PC-9 (cell line): ENCODE measurements at regions not wholly inside any gene's neighbourhood (a gene's known extent, or its start where the extent isn't known, plus 50 kb on each side); places are given as distances from the start of the nearest gene placed in this dataset.

Experiments used
- BruUV-seq: library from RNA; stranded (reverse); fragments of 400-500 nt; replicated peaks from 2 replicates; lab custom pipeline; 2021; lab: Mats Ljungman, UMichigan
- CTCF ChIA-PET: fragments of 300-600 bp; sonication (Branson Sonifier 250); formaldehyde crosslinking; loops from one replicate; lab custom pipeline; 2022; ENCODE audit warnings: antibody characterized with exemption; lab: Charles Lee
- POLR2A ChIA-PET: fragments of 300-600 bp; sonication (Branson Sonifier 250); formaldehyde crosslinking; loops from one replicate; lab custom pipeline; 2022; ENCODE audit warnings: antibody characterized with exemption; ENCODE audit not compliant: unreplicated experiment; lab: Charles Lee
- DNase-seq, 2 experiments: peaks; one replicate each; pipeline versions ENCODE4 v3.0.0 to v3.0.0-alpha.2; 2015 to 2022; ENCODE audit warnings: mixed read lengths in 1 of 2
- H2AFZ ChIP-seq: fragments of 200-600 bp; sonication (generic); 2 replicates; pipeline ENCODE4 v1.8.1; 2017; ENCODE audit warnings: antibody characterized with exemption
- H3F3A ChIP-seq: fragments of 200-600 bp; sonication (generic); 2 replicates; pipeline ENCODE4 v1.8.1; 2017; ENCODE audit warnings: antibody characterized with exemption, mild to moderate bottlenecking, low read depth; ENCODE audit not compliant: insufficient read depth
- H3K27ac ChIP-seq: fragments of 200-600 bp; sonication (generic); 2 replicates; pipeline ENCODE4 v1.6.1; 2016; ENCODE audit warnings: mixed run types
- H3K27me3 ChIP-seq: fragments of 200-600 bp; sonication (generic); 2 replicates; pipeline ENCODE4 v1.6.1; 2016; ENCODE audit warnings: low read depth, mixed run types; ENCODE audit not compliant: insufficient read depth
- H3K36me3 ChIP-seq: fragments of 200-600 bp; sonication (generic); 2 replicates; pipeline ENCODE4 v1.6.1; 2016; ENCODE audit warnings: low read depth, mixed run types
- H3K4me1 ChIP-seq: fragments of 200-600 bp; sonication (generic); replicated peaks from 2 replicates; pipeline ENCODE4 v1.6.1; 2016; ENCODE audit warnings: mixed run types; ENCODE audit not compliant: insufficient read depth
- H3K4me2 ChIP-seq: fragments of 200-600 bp; sonication (generic); 2 replicates; pipeline ENCODE4 v1.6.1; 2017; ENCODE audit warnings: mixed run types
- H3K4me3 ChIP-seq: fragments of 200-600 bp; sonication (generic); 2 replicates; pipeline ENCODE4 v1.6.1; 2016; ENCODE audit warnings: mixed run types
- H3K79me2 ChIP-seq: fragments of 200-600 bp; sonication (generic); 2 replicates; pipeline ENCODE4 v1.6.1; 2017; ENCODE audit warnings: low read depth, mixed run types
- H3K9me2 ChIP-seq: fragments of 200-600 bp; sonication (generic); 2 replicates; pipeline ENCODE4 v1.8.1; 2017; ENCODE audit warnings: mild to moderate bottlenecking; ENCODE audit not compliant: insufficient read depth
- H3K9me3 ChIP-seq: fragments of 200-600 bp; sonication (generic); 2 replicates; pipeline ENCODE4 v1.8.1; 2016; ENCODE audit warnings: low read depth; ENCODE audit not compliant: insufficient read depth
- H4K20me1 ChIP-seq: fragments of 200-600 bp; sonication (generic); 2 replicates; pipeline ENCODE4 v1.8.1; 2017; ENCODE audit not compliant: insufficient read depth
- CTCF ChIP-seq: fragments of 200-600 bp; sonication (generic); conservative IDR thresholded peaks from 2 replicates; pipeline ENCODE4 v1.6.1; 2017; ENCODE audit warnings: mixed run types, antibody characterized with exemption, mild to moderate bottlenecking, moderate library complexity
- EZH2 ChIP-seq: fragments of 200-600 bp; sonication (generic); IDR thresholded peaks from 2 replicates; pipeline ENCODE4 v1.8.0; 2017; ENCODE audit warnings: antibody characterized with exemption, low read depth
- intact Hi-C: fragments of 100-400 bp; cut with micrococcal nuclease; formaldehyde crosslinking; loops from one replicate; pipeline ENCODE4 v1.10.0; 2022; ENCODE audit not compliant: unreplicated experiment

GRCh38 chr5:114782869-114783268 is 386.8 kb downstream of the TRIM36 start:
- H3K9me2 ChIP-seq = no peaks in the 10 kb centered on the region

GRCh38 chr5:114782177-114782576 is 387.5 kb downstream of the TRIM36 start:
- POLR2A ChIA-PET = no interaction called here
- no peak overlapping the region for H3K4me3 ChIP-seq
- no peaks in the 10 kb centered on the region for H3K9me2 ChIP-seq
- BruUV-seq = no TSS peak
- H3K36me3 ChIP-seq = no peaks in the 10 kb centered on the region
- intact Hi-C loops = no loop called here
- H3F3A ChIP-seq = no peaks in the 10 kb centered on the region
- CTCF ChIA-PET = no interaction called here
- no peaks in the 10 kb centered on the region; the same call in 1 of the 2 replicates for H3K27me3 ChIP-seq
- no peaks in the 10 kb centered on the region for H3K9me3 ChIP-seq
- no peak overlapping the region for H3K27ac ChIP-seq
- H3K4me1 ChIP-seq = no peaks in the 10 kb centered on the region
- no peaks in the 10 kb centered on the region for H3K79me2 ChIP-seq
- no peak overlapping the region for H2AFZ ChIP-seq
- no peaks in the 10 kb centered on the region for H4K20me1 ChIP-seq
- TF ChIP-seq EZH2 = no peak
- TF ChIP-seq CTCF = no peak
- H3K4me2 ChIP-seq = no peak overlapping the region
- DNase-seq = no peak

More at GRCh38 chr5:114782869-114783268, 386.8 kb downstream of the TRIM36 start:
- intact Hi-C loops = no loop called here
- no TSS peak for BruUV-seq
- TF ChIP-seq CTCF = no peak
- TF ChIP-seq EZH2 = no peak
- Histone ChIP-seq H2AFZ (no peak overlapping the region), H3K79me2 (no peaks in the 10 kb centered on the region), H3F3A (no peaks in the 10 kb centered on the region), H3K27me3 (no peaks in the 10 kb centered on the region; the same call in 1 of the 2 replicates), H3K36me3 (no peaks in the 10 kb centered on the region), H3K27ac (no peak overlapping the region), H3K9me3 (no peaks in the 10 kb centered on the region), H4K20me1 (no peaks in the 10 kb centered on the region), H3K4me2 (no peak overlapping the region), H3K4me1 (no peaks in the 10 kb centered on the region), H3K4me3 (no peak overlapping the region)
- ChIA-PET CTCF (no interaction called here), POLR2A (no interaction called here)
- DNase-seq = no peak

- no peaks in the 10 kb centered on the region for H3K79me2 ChIP-seq
- H4K20me1 ChIP-seq = no peaks in the 10 kb centered on the region
- H3K9me2 ChIP-seq = no peaks in the 10 kb centered on the region
- intact Hi-C loops = no loop called here
- H3K4me3 ChIP-seq = no peak overlapping the region
- no peak overlapping the region for H3K27ac ChIP-seq
- H3K4me1 ChIP-seq = no peaks in the 10 kb centered on the region
- H3K4me2 ChIP-seq = no peak overlapping the region
- no peak for DNase-seq
- H3K27me3 ChIP-seq = no peaks in the 10 kb centered on the region; the same call in 1 of the 2 replicates
- POLR2A ChIA-PET = interaction anchor here (0.7 kb wide), 1 partner anchor 1519 kb away, joined by 6 read pairs; no protein-coding TSS in a partner anchor
- CTCF ChIA-PET = no interaction called here
- H3K9me3 ChIP-seq = no peaks in the 10 kb centered on the region
- TF ChIP-seq EZH2 (no peak), CTCF (no peak)
- BruUV-seq = no TSS peak
- no peaks in the 10 kb centered on the region for H3F3A ChIP-seq
- no peak overlapping the region for H2AFZ ChIP-seq
- no peaks in the 10 kb centered on the region for H3K36me3 ChIP-seq
Observed at GRCh38 chr5:114780290-114780689, 389.4 kb downstream of the TRIM36 start.
